Upper lobe of left lung (tissue), 6 donors: ENCODE measurements at regions not wholly inside any gene's neighbourhood (a gene's known extent, or its start where the extent isn't known, plus 50 kb on each side); places are given as distances from the start of the nearest gene placed in this dataset.

Source experiments
- ATAC-seq, 2 donors: fragments of 200-7000 bp; cut with Tn5 transposase; one replicate each; pipeline ENCODE4 v1.9.1; 2022; ENCODE audit warnings: mild to moderate bottlenecking in 2 of 2, moderate library complexity in 2 of 2; ENCODE audit not compliant: low FRiP score in 2 of 2
- DNase-seq, 2 donors: peaks; one replicate each; pipeline ENCODE4 v3.0.0-alpha.2; 2019 to 2020
- H3K27ac ChIP-seq, 4 donors: fragments of 200-600 bp; sonication (generic); one replicate each; pipeline ENCODE4 v1.5.1; 2016 to 2019
- H3K27me3 ChIP-seq, 4 donors: fragments of 200-600 bp; sonication (generic); one replicate each; pipeline ENCODE4 v1.5.1; 2017 to 2019
- H3K36me3 ChIP-seq, 4 donors: fragments of 200-600 bp; sonication (generic); one replicate each; pipeline ENCODE4 v1.5.1; 2016 to 2019
- H3K4me1 ChIP-seq, 4 donors: fragments of 200-600 bp; sonication (generic); one replicate each; pipeline ENCODE4 v1.5.1; 2018 to 2019
- H3K4me3 ChIP-seq, 4 donors: fragments of 200-600 bp; sonication (generic); one replicate each; pipeline ENCODE4 v1.5.1; 2017 to 2019; ENCODE audit warnings: mild to moderate bottlenecking in 2 of 4, moderate library complexity in 1 of 4
- H3K9me3 ChIP-seq, 4 donors: fragments of 200-600 bp; sonication (generic); one replicate each; pipeline ENCODE4 v1.5.1; 2018 to 2019
- CTCF ChIP-seq, 6 experiments: fragments of 450-650 bp in 4 of 6; fragments of 200-600 bp in 2 of 6; sonication (generic) in 2 of 6; IDR thresholded peaks; one replicate each; pipeline ENCODE4 v1.5.1; 2016 to 2019; ENCODE audit warnings: antibody characterized with exemption in 6 of 6
- EP300 ChIP-seq, 4 donors: sonication (generic); formaldehyde crosslinking; IDR thresholded peaks; one replicate each; pipeline ENCODE4 v1.5.1; 2017; ENCODE audit warnings: antibody characterized with exemption in 4 of 4, control low read depth in 2 of 4
- POLR2A ChIP-seq, 4 donors: fragments of 450-650 bp; IDR thresholded peaks; one replicate each; pipeline ENCODE4 v1.5.1; 2016 to 2017; ENCODE audit warnings: antibody characterized with exemption in 4 of 4, mild to moderate bottlenecking in 2 of 4
- POLR2AphosphoS5 ChIP-seq, 2 donors: sonication (generic); formaldehyde crosslinking; IDR thresholded peaks; one replicate each; pipeline ENCODE4 v1.5.1; 2017; ENCODE audit warnings: antibody characterized with exemption in 2 of 2
- WGBS, 2 donors: methylation state at CpG; one replicate each; pipeline ENCODE4 v1.1.5; 2017 to 2018; 5-methylcytosine and 5-hydroxymethylcytosine counted together
- donor health status: DM: no; HTN: no; CAD: no; lungs with moderate emphysema.
- donor health status: DM: no; HTN: yes; CAD: no; lungs with severe emphysema.

DNA sequence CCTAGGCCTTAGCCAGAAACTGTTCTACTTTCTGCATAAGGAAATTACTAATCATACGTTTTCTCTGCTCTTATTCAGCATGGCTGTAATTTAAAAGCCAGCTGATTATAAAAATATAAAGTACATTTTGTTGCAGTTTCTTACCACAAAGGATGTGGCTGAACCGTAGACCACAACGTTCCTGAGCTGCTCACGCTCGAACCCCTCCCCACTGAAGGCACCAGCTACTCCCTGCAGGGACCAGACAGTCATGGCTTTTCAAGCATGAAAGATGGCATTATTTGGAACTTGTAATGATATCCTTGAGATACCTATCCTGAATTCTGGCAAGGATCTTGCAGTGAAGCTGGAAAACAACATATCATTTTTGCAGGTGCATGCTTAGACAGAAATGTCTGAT is 91.8 kb upstream of the DMRT1 start:
- Histone ChIP-seq H3K36me3 (peaks cover 0 to 10% (median 0%) of the 10 kb centered on the region in 4 donors), H3K4me3 (no peak overlapping the region), H3K27me3 (no peaks in the 10 kb centered on the region), H3K9me3 (no peaks in the 10 kb centered on the region), H3K27ac (no peak overlapping the region), H3K4me1 (peaks cover 17 to 25% (median 19%) of the 10 kb centered on the region in 4 donors)
- TF ChIP-seq CTCF (IDR thresholded peaks at IDR 0.05) (no peak), EP300 (IDR thresholded peaks at IDR 0.05) (no peak), POLR2A (IDR thresholded peaks at IDR 0.05) (no peak)
- ATAC-seq (no peak), DNase-seq (no peak)
- 48 to 66% methylated on average over 5 of the region's 5 CpGs for WGBS, 2 donors

- Histone ChIP-seq H3K27ac (peak overlapping the region in 2 of 4 donors; percentile 2 to 60), H3K4me1 (peaks cover 17 to 26% (median 20%) of the 10 kb centered on the region in 4 donors), H3K9me3 (no peaks in the 10 kb centered on the region), H3K4me3 (no peak overlapping the region), H3K36me3 (peaks cover 0 to 4% (median 0%) of the 10 kb centered on the region in 4 donors), H3K27me3 (no peaks in the 10 kb centered on the region)
- TF ChIP-seq EP300 (IDR thresholded peaks at IDR 0.05): no peak
- no peak for TF ChIP-seq CTCF (IDR thresholded peaks at IDR 0.05)
- TF ChIP-seq POLR2AphosphoS5 (IDR thresholded peaks at IDR 0.05): no peak
- no peak for TF ChIP-seq POLR2A (IDR thresholded peaks at IDR 0.05)
- DNase-seq (no peak), ATAC-seq (no peak)
- 73 to 81% methylated on average over 7 of the region's 7 CpGs for WGBS, 2 donors
Observed at GRCh38 chr9:750249-750967, 91.1 kb upstream of the DMRT1 start.

- H3K9me3 ChIP-seq: no peaks in the 10 kb centered on the region
- TF ChIP-seq EP300 (IDR thresholded peaks at IDR 0.05) (peak in 1 of 4 donors; percentile 88), CTCF (IDR thresholded peaks at IDR 0.05) (no peak), POLR2AphosphoS5 (IDR thresholded peaks at IDR 0.05) (peak in 1 of 2 donors; percentile 49)
- peak overlapping the region in 3 of 4 donors; percentile 27 to 60 (median 43) for H3K27ac ChIP-seq
- DNase-seq (peak in 1 of 2 donors; percentile 69), ATAC-seq (peak in 1 of 2 donors; percentile 45)
- H3K4me1 ChIP-seq: peaks cover 17 to 34% (median 28%) of the 10 kb centered on the region in 4 donors
- H3K4me3 ChIP-seq: no peak overlapping the region
- 62 to 65% methylated on average over 14 of the region's 14 CpGs for whole genome bisulfite sequencing, 2 donors
- no peaks in the 10 kb centered on the region for H3K27me3 ChIP-seq
- H3K36me3 ChIP-seq: peaks cover 0 to 3% (median 0%) of the 10 kb centered on the region in 4 donors
Observed at GRCh38 chr9:751137-752051, 90.1 kb upstream of the DMRT1 start.

DNA sequence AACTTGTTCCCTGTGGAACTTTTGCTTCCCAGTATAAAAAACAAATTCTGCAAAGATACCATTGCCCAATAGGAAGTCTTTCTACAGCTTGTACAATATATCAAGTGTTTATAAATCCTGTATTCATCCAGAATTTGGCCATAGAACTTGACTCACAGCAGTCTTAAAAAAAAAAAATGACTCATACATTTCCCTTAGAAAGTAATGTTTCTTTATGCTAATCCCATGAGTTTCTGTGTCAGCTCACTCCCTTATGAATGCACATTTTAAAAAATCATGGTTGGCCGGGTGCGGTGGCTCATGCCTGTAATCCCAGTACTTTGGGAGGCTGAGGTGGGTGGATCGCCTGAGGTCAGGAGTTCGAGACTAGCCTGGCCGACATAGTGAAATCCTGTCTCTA is 89.3 kb upstream of the DMRT1 start:
- no peaks in the 10 kb centered on the region for H3K27me3 ChIP-seq
- H3K36me3 ChIP-seq: no peaks in the 10 kb centered on the region
- no peak overlapping the region for H3K4me3 ChIP-seq
- peak overlapping the region in 1 of 4 donors; percentile 27 for H3K27ac ChIP-seq
- no peaks in the 10 kb centered on the region for H3K9me3 ChIP-seq
- no peak for DNase-seq
- WGBS, 2 donors: 78 to 96% methylated on average over 5 of the region's 5 CpGs
- TF ChIP-seq EP300 (IDR thresholded peaks at IDR 0.05) (no peak), POLR2A (IDR thresholded peaks at IDR 0.05) (no peak), CTCF (IDR thresholded peaks at IDR 0.05) (no peak), POLR2AphosphoS5 (IDR thresholded peaks at IDR 0.05) (no peak)
- H3K4me1 ChIP-seq: peaks cover 17 to 34% (median 28%) of the 10 kb centered on the region in 4 donors
- no peak for ATAC-seq
